Glomerular visceral epithelial cell (primary cell): ENCODE measurements at regions not wholly inside any gene's neighbourhood (a gene's known extent, or its start where the extent isn't known, plus 50 kb on each side); places are given as distances from the start of the nearest gene placed in this dataset.
"Not testable (repeated sequence)": the region's sequence is repeated elsewhere in the genome, so short reads cannot be mapped to it uniquely, and the experiment has no call there.

Experiments used
- DNase-seq: peaks from one replicate; pipeline ENCODE4 v3.0.0-alpha.2; 2016; ENCODE audit errors: extremely low spot score

- no peak for DNase-seq
These were observed 961.1 kb downstream of the XPNPEP1 start for GRCh38 chr10:108962172-108962571.

GRCh38 chr10:108957681-108958080, 965.6 kb downstream of the XPNPEP1 start:
- DNase-seq = no peak

GRCh38 chr10:108956149-108956548, 967.2 kb downstream of the XPNPEP1 start:
- DNase-seq = no peak

GRCh38 chr10:108920029-108920428, 1003.3 kb downstream of the XPNPEP1 start:
- DNase-seq = not testable (repeated sequence)

GRCh38 chr10:108913300-108913699, 1010.0 kb downstream of the XPNPEP1 start:
- no peak for DNase-seq

- DNase-seq = peak; percentile 1
These were observed 1011.3 kb downstream of the XPNPEP1 start for GRCh38 chr10:108911814-108912541.

- DNase-seq = no peak
These were observed 1015.2 kb downstream of the XPNPEP1 start for GRCh38 chr10:108908096-108908495.

- DNase-seq = no peak
These were observed 1017.5 kb downstream of the XPNPEP1 start for GRCh38 chr10:108905821-108906220.

- DNase-seq = no peak
These were observed 1018.1 kb downstream of the XPNPEP1 start for GRCh38 chr10:108905171-108905570.

- DNase-seq = no peak
These were observed 1019.0 kb downstream of the XPNPEP1 start for GRCh38 chr10:108904163-108904838.

- no peak for DNase-seq
These were observed 1020.6 kb downstream of the XPNPEP1 start for GRCh38 chr10:108902619-108903285.

- DNase-seq = no peak
These were observed 1021.3 kb downstream of the XPNPEP1 start for GRCh38 chr10:108901781-108902618.

- DNase-seq = no peak
These were observed 1023.6 kb downstream of the XPNPEP1 start for GRCh38 chr10:108899670-108900069.

GRCh38 chr10:108894402-108895301, 1028.7 kb downstream of the XPNPEP1 start:
- no peak for DNase-seq

GRCh38 chr10:108877095-108877561, 1046.2 kb downstream of the XPNPEP1 start:
- no peak for DNase-seq

- DNase-seq = no peak
These were observed 1050.5 kb downstream of the XPNPEP1 start for GRCh38 chr10:108872854-108873253.

GRCh38 chr10:108868881-108869280, 1054.4 kb downstream of the XPNPEP1 start:
- no peak for DNase-seq

GRCh38 chr10:108862676-108863350, 1060.5 kb downstream of the XPNPEP1 start:
- no peak for DNase-seq

- no peak for DNase-seq
These were observed 1062.0 kb downstream of the XPNPEP1 start for GRCh38 chr10:108861181-108861754.

GRCh38 chr10:108852211-108852610, 1071.1 kb downstream of the XPNPEP1 start:
- DNase-seq = no peak
